Astrocyte (in vitro differentiated cells and primary cell): ENCODE measurements at regions not wholly inside any gene's neighbourhood (a gene's known extent, or its start where the extent isn't known, plus 50 kb on each side); places are given as distances from the start of the nearest gene placed in this dataset.

Source experiments
- DNase-seq: peaks from one replicate; pipeline ENCODE4 v3.0.0-alpha.2; 2010; ENCODE audit warnings: low read depth
- FAIRE-seq: peaks from 2 replicates; lab custom pipeline; 2011; peaks lifted over from hg19 to GRCh38; lab: Jason Lieb, UNC
- H2AFZ ChIP-seq: 2 replicates; pipeline ENCODE4 v1.6.0; 2012; ENCODE audit warnings: low read depth, low read length, inconsistent platforms
- H3K27ac ChIP-seq: 2 replicates; pipeline ENCODE4 v1.5.1; 2011; ENCODE audit warnings: low read depth, low read length, inconsistent platforms
- H3K27me3 ChIP-seq: 2 replicates; pipeline ENCODE4 v1.6.0; 2011; ENCODE audit warnings: low read length, inconsistent platforms; ENCODE audit not compliant: insufficient read depth
- H3K36me3 ChIP-seq: 2 replicates; pipeline ENCODE4 v1.5.1; 2011; ENCODE audit warnings: low read length, inconsistent platforms; ENCODE audit not compliant: insufficient read depth
- H3K4me1 ChIP-seq: 2 replicates; pipeline ENCODE4 v1.5.1; 2011; ENCODE audit warnings: low read length, inconsistent platforms; ENCODE audit not compliant: insufficient read depth
- H3K4me2 ChIP-seq: 2 replicates; pipeline ENCODE4 v1.6.0; 2012; ENCODE audit warnings: low read length, inconsistent platforms
- H3K4me3 ChIP-seq: 2 replicates; pipeline ENCODE4 v1.5.1; 2011; ENCODE audit warnings: low read depth, mild to moderate bottlenecking, low read length, inconsistent platforms; ENCODE audit not compliant: insufficient read depth
- H3K79me2 ChIP-seq: 2 replicates; pipeline ENCODE4 v1.6.0; 2012; ENCODE audit warnings: mild to moderate bottlenecking, low read length, inconsistent platforms; ENCODE audit not compliant: insufficient read depth
- H3K9ac ChIP-seq: 2 replicates; pipeline ENCODE4 v1.6.0; 2012; ENCODE audit warnings: mild to moderate bottlenecking, low read length, inconsistent platforms
- H3K9me3 ChIP-seq: 2 replicates; pipeline ENCODE4 v1.5.1; 2012; ENCODE audit warnings: low read depth, mild to moderate bottlenecking, low read length, inconsistent platforms; ENCODE audit not compliant: insufficient read depth
- H4K20me1 ChIP-seq: 2 replicates; pipeline ENCODE4 v1.6.0; 2012; ENCODE audit warnings: low read length, inconsistent platforms; ENCODE audit not compliant: insufficient read depth
- H3K27ac Mint-ChIP-seq: one replicate; pipeline ENCODE4 v1.8.0; 2021; ENCODE audit warnings: mild to moderate bottlenecking, mixed read lengths; ENCODE audit not compliant: unreplicated experiment
- H3K27me3 Mint-ChIP-seq: one replicate; pipeline ENCODE4 v1.8.0; 2021; ENCODE audit warnings: low read depth, mixed read lengths; ENCODE audit not compliant: unreplicated experiment
- H3K36me3 Mint-ChIP-seq: one replicate; pipeline ENCODE4 v1.8.0; 2021; ENCODE audit warnings: low read depth, mixed read lengths; ENCODE audit not compliant: unreplicated experiment
- H3K4me1 Mint-ChIP-seq: one replicate; pipeline ENCODE4 v1.8.0; 2021; ENCODE audit warnings: low read depth, mixed read lengths; ENCODE audit not compliant: unreplicated experiment
- H3K4me3 Mint-ChIP-seq: one replicate; pipeline ENCODE4 v1.8.0; 2021; ENCODE audit warnings: mild to moderate bottlenecking, moderate library complexity, mixed read lengths; ENCODE audit not compliant: unreplicated experiment
- H3K9me3 Mint-ChIP-seq: one replicate; pipeline ENCODE4 v1.8.0; 2021; ENCODE audit warnings: mild to moderate bottlenecking, mixed read lengths; ENCODE audit not compliant: unreplicated experiment
- CTCF ChIP-seq: IDR thresholded peaks from 2 replicates; pipeline ENCODE4 v1.5.1; 2011; ENCODE audit warnings: low read depth, mild to moderate bottlenecking, inconsistent platforms, low read length, moderate library complexity; ENCODE audit not compliant: insufficient read depth
- EZH2 ChIP-seq: IDR thresholded peaks from 2 replicates; pipeline ENCODE4 v1.6.1; 2012; ENCODE audit warnings: mild to moderate bottlenecking, low read length, inconsistent platforms; ENCODE audit not compliant: insufficient read depth

GRCh38 chr12:97758194-97758501 lies 295.5 kb downstream of the RMST start:
- TF ChIP-seq EZH2: no peak
- TF ChIP-seq CTCF: no peak
- no peak for FAIRE-seq
- no peak overlapping the region for H3K4me3 ChIP-seq

GRCh38 chr12:97758586-97758985 lies 296.0 kb downstream of the RMST start:
- no peak for DNase-seq
- no peak overlapping the region for H3K27ac ChIP-seq
- no peaks in the 10 kb centered on the region for H3K4me1 ChIP-seq
- H4K20me1 ChIP-seq: no peaks in the 10 kb centered on the region
- no peak overlapping the region for H3K9ac ChIP-seq
- H3K27me3 ChIP-seq: no peaks in the 10 kb centered on the region
- peaks cover 3% of the 10 kb centered on the region for H3K9me3 Mint-ChIP-seq
- H3K4me3 ChIP-seq: no peak overlapping the region
- H3K79me2 ChIP-seq: no peaks in the 10 kb centered on the region
- no peaks in the 10 kb centered on the region for H3K9me3 ChIP-seq
- H2AFZ ChIP-seq: no peak overlapping the region
- H3K27me3 Mint-ChIP-seq: no peaks in the 10 kb centered on the region
- H3K4me2 ChIP-seq: no peak overlapping the region
- no peaks in the 10 kb centered on the region for H3K36me3 ChIP-seq
- H3K27ac Mint-ChIP-seq: no peak overlapping the region
- TF ChIP-seq CTCF: no peak
- no peak for TF ChIP-seq EZH2
- no peak for FAIRE-seq
- no peaks in the 10 kb centered on the region for H3K36me3 Mint-ChIP-seq
- no peak overlapping the region for H3K4me3 Mint-ChIP-seq
- H3K4me1 Mint-ChIP-seq: no peaks in the 10 kb centered on the region

More at GRCh38 chr12:97758194-97758501, 295.5 kb downstream of the RMST start:
- no peaks in the 10 kb centered on the region for H3K79me2 ChIP-seq
- H3K27ac ChIP-seq: no peak overlapping the region
- no peaks in the 10 kb centered on the region for H3K4me1 Mint-ChIP-seq
- no peak overlapping the region for H3K4me3 Mint-ChIP-seq
- H3K27me3 Mint-ChIP-seq: no peaks in the 10 kb centered on the region
- DNase-seq: no peak
- H2AFZ ChIP-seq: no peak overlapping the region
- H3K36me3 Mint-ChIP-seq: no peaks in the 10 kb centered on the region
- H3K27ac Mint-ChIP-seq: no peak overlapping the region
- H3K36me3 ChIP-seq: no peaks in the 10 kb centered on the region
- H4K20me1 ChIP-seq: no peaks in the 10 kb centered on the region
- H3K9me3 Mint-ChIP-seq: peaks cover 3% of the 10 kb centered on the region
- H3K4me2 ChIP-seq: no peak overlapping the region
- no peak overlapping the region for H3K9ac ChIP-seq
- no peaks in the 10 kb centered on the region for H3K9me3 ChIP-seq
- no peaks in the 10 kb centered on the region for H3K4me1 ChIP-seq
- no peaks in the 10 kb centered on the region for H3K27me3 ChIP-seq

- no peak overlapping the region for H3K4me3 Mint-ChIP-seq
- H3K27ac Mint-ChIP-seq: no peak overlapping the region
- FAIRE-seq (no peak), DNase-seq (no peak)
- Histone ChIP-seq H3K4me3 (no peak overlapping the region), H3K79me2 (no peaks in the 10 kb centered on the region), H3K4me2 (no peak overlapping the region), H3K9me3 (no peaks in the 10 kb centered on the region), H3K27me3 (no peaks in the 10 kb centered on the region), H2AFZ (no peak overlapping the region), H3K36me3 (no peaks in the 10 kb centered on the region), H4K20me1 (no peaks in the 10 kb centered on the region), H3K9ac (no peak overlapping the region), H3K27ac (no peak overlapping the region), H3K4me1 (no peaks in the 10 kb centered on the region)
- no peaks in the 10 kb centered on the region for H3K4me1 Mint-ChIP-seq
- no peaks in the 10 kb centered on the region for H3K36me3 Mint-ChIP-seq
- H3K9me3 Mint-ChIP-seq: peaks cover 3% of the 10 kb centered on the region
- no peak for TF ChIP-seq CTCF
- TF ChIP-seq EZH2: no peak
- no peaks in the 10 kb centered on the region for H3K27me3 Mint-ChIP-seq
Observed at GRCh38 chr12:97760601-97761000, 298.0 kb downstream of the RMST start.
